ENCODE measurements at regions not wholly inside any gene's neighbourhood (a gene's known extent, or its start where the extent isn't known, plus 50 kb on each side); places are given as distances from the start of the nearest gene placed in this dataset.
A peak's percentile ranks its signal among the peaks of the same experiment; 100 is the strongest.

DNA sequence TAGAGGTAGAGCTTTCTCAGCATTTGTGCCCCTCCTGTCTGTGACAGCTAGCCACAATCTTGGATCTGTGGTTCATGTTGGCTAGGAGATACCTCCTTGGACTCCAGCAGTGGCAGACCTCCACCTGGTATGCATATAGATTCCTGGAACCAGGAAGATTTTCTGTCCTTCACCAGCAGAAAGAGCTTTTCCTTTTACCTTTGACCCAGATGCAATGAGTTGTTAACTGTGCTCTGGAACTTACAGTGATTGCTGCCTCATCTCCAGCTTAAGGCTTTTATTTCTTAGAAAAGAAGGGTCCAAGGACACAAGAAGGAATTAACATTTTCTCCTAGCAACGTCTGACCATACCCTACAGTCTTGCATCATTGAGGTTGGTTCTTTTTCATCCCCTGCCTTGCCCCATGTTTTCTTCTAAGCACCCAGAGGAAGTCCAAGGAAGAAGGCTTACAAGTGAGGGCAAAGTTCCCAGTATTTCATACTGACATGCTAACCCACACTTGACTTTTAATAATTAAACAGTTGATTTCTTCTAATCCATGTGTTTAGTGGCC is 217.1 kb upstream of the ARHGAP24 start:
- H3K9me3 ChIP-seq: no peaks in the 10 kb centered on the region
- peak overlapping the region; percentile 3 for H3K4me3 ChIP-seq
- TF ChIP-seq, protein P1, sequence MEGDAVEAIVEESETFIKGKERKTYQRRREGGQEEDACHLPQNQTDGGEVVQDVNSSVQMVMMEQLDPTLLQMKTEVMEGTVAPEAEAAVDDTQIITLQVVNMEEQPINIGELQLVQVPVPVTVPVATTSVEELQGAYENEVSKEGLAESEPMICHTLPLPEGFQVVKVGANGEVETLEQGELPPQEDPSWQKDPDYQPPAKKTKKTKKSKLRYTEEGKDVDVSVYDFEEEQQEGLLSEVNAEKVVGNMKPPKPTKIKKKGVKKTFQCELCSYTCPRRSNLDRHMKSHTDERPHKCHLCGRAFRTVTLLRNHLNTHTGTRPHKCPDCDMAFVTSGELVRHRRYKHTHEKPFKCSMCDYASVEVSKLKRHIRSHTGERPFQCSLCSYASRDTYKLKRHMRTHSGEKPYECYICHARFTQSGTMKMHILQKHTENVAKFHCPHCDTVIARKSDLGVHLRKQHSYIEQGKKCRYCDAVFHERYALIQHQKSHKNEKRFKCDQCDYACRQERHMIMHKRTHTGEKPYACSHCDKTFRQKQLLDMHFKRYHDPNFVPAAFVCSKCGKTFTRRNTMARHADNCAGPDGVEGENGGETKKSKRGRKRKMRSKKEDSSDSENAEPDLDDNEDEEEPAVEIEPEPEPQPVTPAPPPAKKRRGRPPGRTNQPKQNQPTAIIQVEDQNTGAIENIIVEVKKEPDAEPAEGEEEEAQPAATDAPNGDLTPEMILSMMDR (IDR thresholded peaks at IDR 0.05): no peak
- no peaks in the 10 kb centered on the region for H3K36me3 ChIP-seq
- H3K4me1 ChIP-seq: no peaks in the 10 kb centered on the region
- no peaks in the 10 kb centered on the region for H3K27me3 ChIP-seq
- no peak overlapping the region for H3K27ac ChIP-seq
- H3K9ac ChIP-seq (ENCODE audit: low read depth in 2 of 2, low read length in 2 of 2): no peak overlapping the region
- intact Hi-C loops (cut with DNase I): no loop called here
- DNase-seq: no peak

DNA sequence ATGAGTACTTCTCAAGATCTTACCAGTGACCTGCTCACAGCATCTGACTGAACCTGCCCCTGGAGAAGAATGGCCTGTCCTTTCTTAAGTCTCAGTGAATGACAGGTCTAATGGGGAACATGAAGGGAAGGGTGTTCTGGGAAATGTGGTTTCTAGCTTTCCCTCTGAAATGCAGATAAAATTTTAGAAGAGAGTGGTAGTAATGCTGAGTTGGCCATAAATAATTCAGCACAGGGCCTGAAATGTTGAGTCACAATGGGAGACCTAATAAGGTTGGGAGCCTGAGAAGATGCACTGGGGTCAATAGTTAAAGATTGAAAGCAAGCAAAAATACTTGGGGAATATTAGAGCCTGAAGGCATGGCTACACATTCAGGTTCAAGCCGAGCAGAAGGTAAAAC is 214.9 kb upstream of the ARHGAP24 start:
- Histone ChIP-seq H3K27me3 (no peaks in the 10 kb centered on the region), H3K4me3 (no peak overlapping the region), H3K9me3 (no peaks in the 10 kb centered on the region), H3K27ac (no peak overlapping the region), H3K9ac (ENCODE audit: low read depth in 2 of 2, low read length in 2 of 2) (no peak overlapping the region), H3K4me1 (no peaks in the 10 kb centered on the region), H3K36me3 (no peaks in the 10 kb centered on the region)
- TF ChIP-seq, protein P1 (IDR thresholded peaks at IDR 0.05): no peak
- no peak for DNase-seq
- intact Hi-C loops (cut with DNase I): no loop called here

DNA sequence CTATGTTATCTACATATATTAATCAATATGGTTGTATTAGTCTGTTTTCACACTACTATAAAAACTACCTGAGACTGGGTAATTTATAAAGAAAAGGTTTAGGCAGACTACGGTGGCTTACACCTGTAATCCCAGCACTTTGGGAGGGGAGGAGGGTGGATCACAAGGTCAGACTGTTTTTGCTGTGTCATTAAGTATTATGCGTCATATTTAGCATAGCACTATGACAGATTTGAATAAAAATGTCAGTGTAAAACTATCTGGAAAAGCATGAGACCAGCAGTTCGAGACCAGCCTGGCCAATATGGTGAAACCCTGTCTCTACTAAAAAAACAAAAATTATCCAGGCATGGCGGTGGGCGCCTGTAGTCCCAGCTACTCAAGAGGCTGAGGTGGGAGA is 209.7 kb upstream of the ARHGAP24 start:
- Histone ChIP-seq H3K4me1 (no peaks in the 10 kb centered on the region), H3K36me3 (no peaks in the 10 kb centered on the region), H3K27ac (no peak overlapping the region), H3K9ac (ENCODE audit: low read depth in 2 of 2, low read length in 2 of 2) (no peak overlapping the region), H3K9me3 (no peaks in the 10 kb centered on the region), H3K4me3 (no peak overlapping the region), H3K27me3 (no peaks in the 10 kb centered on the region)
- DNase-seq: no peak
- intact Hi-C loops (cut with DNase I): no loop called here
- TF ChIP-seq, protein P1 (IDR thresholded peaks at IDR 0.05): no peak

DNA sequence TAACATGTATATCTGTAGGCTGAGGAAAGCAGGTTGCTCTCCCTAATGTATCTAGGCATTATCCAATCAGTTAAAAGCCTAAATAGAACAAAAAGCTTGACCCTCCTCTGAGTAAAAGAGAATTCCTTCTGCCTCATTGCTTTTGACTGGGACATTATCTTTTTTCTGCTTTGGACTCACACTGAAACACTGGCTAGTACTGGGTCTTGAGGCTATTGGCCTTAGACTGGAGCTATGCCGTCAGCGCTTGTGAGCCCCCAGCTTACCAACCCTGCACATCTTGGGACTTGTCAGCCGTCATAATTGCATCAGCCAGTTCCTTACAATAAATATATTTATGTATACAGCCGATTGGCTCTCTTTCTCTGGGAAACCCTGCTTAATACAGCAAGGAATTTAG is 206.8 kb upstream of the ARHGAP24 start:
- no peaks in the 10 kb centered on the region for H3K36me3 ChIP-seq
- TF ChIP-seq, protein P1 (IDR thresholded peaks at IDR 0.05): no peak
- no peak overlapping the region for H3K27ac ChIP-seq
- intact Hi-C loops (cut with DNase I): no loop called here
- DNase-seq: no peak
- H3K4me1 ChIP-seq: no peaks in the 10 kb centered on the region
- H3K9ac ChIP-seq (ENCODE audit: low read depth in 2 of 2, low read length in 2 of 2): no peak overlapping the region
- H3K9me3 ChIP-seq: no peaks in the 10 kb centered on the region
- no peak overlapping the region for H3K4me3 ChIP-seq
- H3K27me3 ChIP-seq: no peaks in the 10 kb centered on the region

DNA sequence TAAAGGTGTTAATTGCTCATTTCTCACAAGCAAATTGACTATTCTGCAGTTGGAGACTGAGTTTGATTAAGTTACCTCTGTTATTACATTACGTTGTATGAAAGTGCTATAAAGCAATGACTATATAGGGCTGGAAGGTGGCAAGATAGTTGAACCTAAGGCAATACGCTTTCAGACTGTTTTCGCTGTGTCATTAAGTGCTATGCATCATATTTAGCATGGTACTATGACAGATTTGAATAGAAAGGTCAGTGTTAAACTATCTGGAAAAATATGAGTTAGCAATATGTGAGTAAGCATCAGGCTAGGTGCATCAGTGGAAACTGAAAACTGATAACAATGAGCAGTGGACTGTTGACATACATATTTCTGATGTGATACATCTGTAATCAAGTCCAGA is 206.0 kb upstream of the ARHGAP24 start:
- Histone ChIP-seq H3K9ac (ENCODE audit: low read depth in 2 of 2, low read length in 2 of 2) (no peak overlapping the region), H3K36me3 (no peaks in the 10 kb centered on the region), H3K27me3 (no peaks in the 10 kb centered on the region), H3K4me1 (no peaks in the 10 kb centered on the region), H3K27ac (no peak overlapping the region), H3K9me3 (no peaks in the 10 kb centered on the region), H3K4me3 (no peak overlapping the region)
- DNase-seq: no peak
- TF ChIP-seq, protein P1 (IDR thresholded peaks at IDR 0.05): no peak
- intact Hi-C loops (cut with DNase I): no loop called here

Data from colonic mucosa (tissue), 4 donors.